Mammary epithelial cell (primary cell): ENCODE measurements at regions not wholly inside any gene's neighbourhood (a gene's known extent, or its start where the extent isn't known, plus 50 kb on each side); places are given as distances from the start of the nearest gene placed in this dataset.

Source experiments
- EZH2 ChIP-seq: IDR thresholded peaks from 2 replicates; pipeline ENCODE4 v1.6.1; 2012; ENCODE audit warnings: low read length, inconsistent platforms, borderline replicate concordance
- TF ChIP-seq, protein P1 (sequence below), 2 donors: IDR thresholded peaks in 1 of 2; conservative IDR thresholded peaks in 1 of 2; 2 replicates each; pipeline ENCODE4 v1.5.1; 2011 to 2012; ENCODE audit warnings: inconsistent platforms in 2 of 2, low read length in 2 of 2, mild to moderate bottlenecking in 2 of 2, control low read depth in 1 of 2, low read depth in 1 of 2; ENCODE audit not compliant: insufficient read depth in 1 of 2; ENCODE audit errors: extremely low read depth in 1 of 2

GRCh38 chr4:33606951-33607350 lies 2637.4 kb downstream of the ARAP2 start:
- TF ChIP-seq, protein P1, sequence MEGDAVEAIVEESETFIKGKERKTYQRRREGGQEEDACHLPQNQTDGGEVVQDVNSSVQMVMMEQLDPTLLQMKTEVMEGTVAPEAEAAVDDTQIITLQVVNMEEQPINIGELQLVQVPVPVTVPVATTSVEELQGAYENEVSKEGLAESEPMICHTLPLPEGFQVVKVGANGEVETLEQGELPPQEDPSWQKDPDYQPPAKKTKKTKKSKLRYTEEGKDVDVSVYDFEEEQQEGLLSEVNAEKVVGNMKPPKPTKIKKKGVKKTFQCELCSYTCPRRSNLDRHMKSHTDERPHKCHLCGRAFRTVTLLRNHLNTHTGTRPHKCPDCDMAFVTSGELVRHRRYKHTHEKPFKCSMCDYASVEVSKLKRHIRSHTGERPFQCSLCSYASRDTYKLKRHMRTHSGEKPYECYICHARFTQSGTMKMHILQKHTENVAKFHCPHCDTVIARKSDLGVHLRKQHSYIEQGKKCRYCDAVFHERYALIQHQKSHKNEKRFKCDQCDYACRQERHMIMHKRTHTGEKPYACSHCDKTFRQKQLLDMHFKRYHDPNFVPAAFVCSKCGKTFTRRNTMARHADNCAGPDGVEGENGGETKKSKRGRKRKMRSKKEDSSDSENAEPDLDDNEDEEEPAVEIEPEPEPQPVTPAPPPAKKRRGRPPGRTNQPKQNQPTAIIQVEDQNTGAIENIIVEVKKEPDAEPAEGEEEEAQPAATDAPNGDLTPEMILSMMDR (conservative IDR thresholded peaks at IDR 0.05 in 1 of 2, IDR thresholded peaks at IDR 0.05 in 1 of 2; ENCODE audit: extremely low read depth in 1 of 2, insufficient read depth in 1 of 2, low read depth in 1 of 2, low read length in 2 of 2): no peak
- no peak for TF ChIP-seq EZH2
